Mucosa of descending colon (tissue), 3 donors: ENCODE measurements at regions not wholly inside any gene's neighbourhood (a gene's known extent, or its start where the extent isn't known, plus 50 kb on each side); places are given as distances from the start of the nearest gene placed in this dataset.
A peak's percentile ranks its signal among the peaks of the same experiment; 100 is the strongest.

Source experiments
- ATAC-seq: fragments of 200-7000 bp; cut with Tn5 transposase; one replicate; pipeline ENCODE4 v1.9.1; 2020; ENCODE audit warnings: mild to moderate bottlenecking, moderate library complexity
- DNase-seq, 3 donors: peaks; one replicate each; pipeline ENCODE4 v3.0.0-alpha.2; 2020
- H3K36me3 ChIP-seq: fragments of 200-600 bp; one replicate; pipeline ENCODE4 v1.8.0; 2021; ENCODE audit warnings: low read depth, mild to moderate bottlenecking
- H3K4me1 ChIP-seq: fragments of 200-600 bp; one replicate; pipeline ENCODE4 v1.8.0; 2021; ENCODE audit warnings: low read depth, mild to moderate bottlenecking
- H3K4me3 ChIP-seq: fragments of 200-600 bp; one replicate; pipeline ENCODE4 v1.8.0; 2021; ENCODE audit warnings: mild to moderate bottlenecking
- H3K9me3 ChIP-seq: fragments of 200-600 bp; one replicate; pipeline ENCODE4 v1.8.0; 2021; ENCODE audit warnings: mild to moderate bottlenecking
- intact Hi-C, 2 donors: fragments of 100-400 bp; cut with DNase I in 1 of 2; cut with micrococcal nuclease in 1 of 2; formaldehyde crosslinking; loops; one replicate each; pipeline versions ENCODE4 v1.11.0 to v1.11.1; 2022; cut with DNase I, micrococcal nuclease
- TF ChIP-seq, protein P1 (sequence below): fragments of 200-600 bp; IDR thresholded peaks from one replicate; pipeline ENCODE4 v1.8.0; 2022; ENCODE audit warnings: antibody characterized with exemption, mild to moderate bottlenecking
- donor health status: DM: no; HTN: no; CAD: no; lungs with moderate emphysema.
- donor health status: DM: no; HTN: no; CAD: no.
- donor health status: DM: no; HTN: yes; CAD: no.

DNA sequence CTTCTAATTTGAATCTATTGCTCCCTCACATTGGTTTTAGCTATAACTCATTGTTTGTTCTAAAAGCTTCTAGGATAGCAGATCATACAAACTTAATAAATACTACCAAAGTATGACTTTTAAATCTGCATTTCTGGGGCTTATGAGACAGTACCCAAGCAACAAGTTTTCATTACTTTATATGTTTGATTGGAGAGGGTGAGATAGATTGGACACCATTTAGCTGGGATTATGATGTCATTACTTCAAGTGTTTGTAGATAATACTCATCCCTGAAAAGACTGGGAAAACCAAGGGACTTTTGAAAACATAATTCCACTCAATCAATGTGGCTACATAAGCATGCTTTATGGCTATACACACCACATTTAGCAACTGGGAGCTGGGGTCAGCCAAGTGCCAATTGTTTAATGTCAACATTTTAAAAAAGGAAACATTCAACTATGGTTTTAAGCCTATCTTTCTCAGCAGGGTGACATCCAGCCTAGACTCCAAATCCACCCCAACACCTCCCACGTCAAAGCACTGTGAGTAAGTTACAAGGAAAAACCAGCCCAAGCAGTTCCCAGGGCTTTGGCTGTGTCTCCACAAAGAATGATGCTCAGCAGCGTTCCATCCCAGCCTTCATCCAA is 119.9 kb downstream of the ETAA1 start:
- intact Hi-C loops: no loop called here
- no peaks in the 10 kb centered on the region for H3K9me3 ChIP-seq
- ATAC-seq (peak; percentile 10), DNase-seq (peak in 1 of 3 donors; percentile 7)
- H3K4me3 ChIP-seq: no peak overlapping the region
- peaks cover 4% of the 10 kb centered on the region for H3K4me1 ChIP-seq
- no peaks in the 10 kb centered on the region for H3K36me3 ChIP-seq
- TF ChIP-seq, protein P1, sequence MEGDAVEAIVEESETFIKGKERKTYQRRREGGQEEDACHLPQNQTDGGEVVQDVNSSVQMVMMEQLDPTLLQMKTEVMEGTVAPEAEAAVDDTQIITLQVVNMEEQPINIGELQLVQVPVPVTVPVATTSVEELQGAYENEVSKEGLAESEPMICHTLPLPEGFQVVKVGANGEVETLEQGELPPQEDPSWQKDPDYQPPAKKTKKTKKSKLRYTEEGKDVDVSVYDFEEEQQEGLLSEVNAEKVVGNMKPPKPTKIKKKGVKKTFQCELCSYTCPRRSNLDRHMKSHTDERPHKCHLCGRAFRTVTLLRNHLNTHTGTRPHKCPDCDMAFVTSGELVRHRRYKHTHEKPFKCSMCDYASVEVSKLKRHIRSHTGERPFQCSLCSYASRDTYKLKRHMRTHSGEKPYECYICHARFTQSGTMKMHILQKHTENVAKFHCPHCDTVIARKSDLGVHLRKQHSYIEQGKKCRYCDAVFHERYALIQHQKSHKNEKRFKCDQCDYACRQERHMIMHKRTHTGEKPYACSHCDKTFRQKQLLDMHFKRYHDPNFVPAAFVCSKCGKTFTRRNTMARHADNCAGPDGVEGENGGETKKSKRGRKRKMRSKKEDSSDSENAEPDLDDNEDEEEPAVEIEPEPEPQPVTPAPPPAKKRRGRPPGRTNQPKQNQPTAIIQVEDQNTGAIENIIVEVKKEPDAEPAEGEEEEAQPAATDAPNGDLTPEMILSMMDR: no peak

DNA sequence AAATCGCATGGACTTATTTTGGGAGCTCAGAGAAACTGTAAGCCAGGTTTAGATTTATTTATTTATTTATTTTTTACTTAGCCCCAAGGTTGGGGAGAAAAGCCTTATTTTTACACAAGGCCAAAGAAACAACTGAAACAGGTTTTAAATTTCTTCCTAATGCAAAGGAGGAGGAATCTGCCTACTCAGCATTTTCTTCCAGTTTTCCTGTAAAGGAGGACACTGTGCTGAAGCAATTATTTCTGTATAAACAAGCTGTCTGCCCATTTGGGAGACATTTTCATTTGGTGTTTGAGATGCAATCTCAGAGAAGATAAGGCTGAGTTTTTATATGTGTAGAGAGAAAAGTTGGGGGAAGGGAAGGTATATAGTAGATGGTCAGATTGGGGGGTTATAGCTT is 125.0 kb downstream of the ETAA1 start:
- no peaks in the 10 kb centered on the region for H3K36me3 ChIP-seq
- DNase-seq: no peak
- intact Hi-C loops: no loop called here
- no peaks in the 10 kb centered on the region for H3K9me3 ChIP-seq
- no peak overlapping the region for H3K4me3 ChIP-seq
- TF ChIP-seq, protein P1: no peak
- no peak for ATAC-seq
- no peaks in the 10 kb centered on the region for H3K4me1 ChIP-seq

DNA sequence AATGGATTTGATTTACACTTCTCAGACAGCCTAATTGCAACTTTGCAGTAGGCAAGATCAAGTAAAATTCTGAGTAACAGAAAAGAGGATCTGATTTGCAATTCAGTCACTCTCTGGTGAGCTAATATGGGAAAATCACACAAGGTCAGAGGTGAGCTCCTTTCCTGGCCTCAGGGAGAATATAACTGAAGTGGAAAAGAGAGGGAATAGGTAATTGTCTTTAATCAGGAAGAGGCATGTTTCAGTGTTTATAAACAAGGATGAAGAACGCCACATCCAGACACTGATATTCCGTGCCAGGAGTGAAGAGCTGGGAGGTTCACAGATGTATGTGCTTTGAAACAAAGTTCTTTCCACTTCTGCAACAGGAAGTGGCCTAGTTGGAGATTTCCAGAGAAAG is 127.1 kb downstream of the ETAA1 start:
- Histone ChIP-seq H3K4me1 (no peaks in the 10 kb centered on the region), H3K4me3 (no peak overlapping the region), H3K9me3 (no peaks in the 10 kb centered on the region), H3K36me3 (no peaks in the 10 kb centered on the region)
- intact Hi-C loops: no loop called here
- no peak for DNase-seq
- no peak for ATAC-seq
- TF ChIP-seq, protein P1: no peak

DNA sequence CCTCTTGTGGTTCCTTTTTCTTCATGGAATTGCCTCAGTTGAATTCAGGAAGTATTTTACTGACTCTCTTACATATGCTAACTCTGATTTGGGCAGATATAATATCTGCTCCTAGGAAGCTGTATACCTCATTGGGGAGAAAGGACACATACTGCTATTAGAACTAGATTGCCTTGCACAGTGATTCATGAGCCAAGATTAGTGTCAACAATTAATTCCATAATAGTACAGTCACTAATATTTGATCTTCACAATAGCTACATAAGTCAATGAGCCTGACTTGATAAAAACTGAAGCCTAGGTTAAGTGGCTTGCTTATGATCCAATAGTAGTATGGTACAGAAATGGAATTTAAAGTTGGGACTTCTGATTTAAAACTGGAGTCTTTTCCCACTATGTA is 127.6 kb downstream of the ETAA1 start:
- no peaks in the 10 kb centered on the region for H3K4me1 ChIP-seq
- ATAC-seq: no peak

DNA sequence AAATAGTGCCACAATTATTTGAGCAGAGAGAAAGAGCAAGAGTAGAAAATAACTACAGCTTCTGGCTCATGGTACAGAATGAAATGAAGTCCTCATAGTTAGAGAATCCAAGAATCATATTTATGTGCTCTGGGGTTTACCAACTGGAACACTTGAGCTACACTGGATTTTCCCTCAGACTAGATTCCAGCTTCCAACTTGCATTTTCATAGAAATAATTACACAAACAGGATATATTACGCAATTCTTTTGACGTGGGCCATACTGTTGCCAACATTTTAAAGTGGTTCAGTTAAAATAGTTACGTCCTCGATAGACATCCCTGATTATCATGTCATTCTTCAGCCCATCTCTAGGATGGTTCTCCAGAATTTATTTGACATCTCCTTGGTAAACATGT is 129.2 kb downstream of the ETAA1 start:
- Histone ChIP-seq H3K36me3 (no peaks in the 10 kb centered on the region), H3K4me3 (no peak overlapping the region), H3K4me1 (no peaks in the 10 kb centered on the region), H3K9me3 (no peaks in the 10 kb centered on the region)
- intact Hi-C loops: no loop called here
- DNase-seq (peak in 1 of 3 donors; percentile 10), ATAC-seq (no peak)
- TF ChIP-seq, protein P1: no peak

More for the DNA sequence above, 127.6 kb downstream of the ETAA1 start:
- intact Hi-C loops: no loop called here
- no peak for DNase-seq
- TF ChIP-seq, protein P1: no peak
- H3K36me3 ChIP-seq: no peaks in the 10 kb centered on the region
- no peaks in the 10 kb centered on the region for H3K9me3 ChIP-seq
- no peak overlapping the region for H3K4me3 ChIP-seq

DNA sequence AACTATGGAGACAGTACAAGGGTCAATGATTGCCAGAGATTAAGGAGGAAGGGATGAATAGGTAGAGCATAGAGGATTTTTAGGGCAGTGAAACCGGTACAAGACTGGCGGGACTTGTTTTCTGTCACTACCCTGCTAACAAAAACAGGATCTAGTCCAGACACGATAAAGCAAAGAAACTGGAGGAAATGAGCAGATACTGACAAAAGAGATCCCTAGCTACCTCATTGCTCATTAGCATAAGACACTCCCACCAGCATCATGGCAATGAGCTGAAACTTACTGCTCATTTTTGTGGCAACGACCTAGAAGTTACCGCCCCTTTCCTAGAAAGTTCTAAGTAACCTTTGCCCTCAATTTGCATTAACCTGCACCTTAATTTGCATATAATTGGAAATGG is 131.2 kb downstream of the ETAA1 start:
- H3K36me3 ChIP-seq: no peaks in the 10 kb centered on the region
- H3K4me1 ChIP-seq: no peaks in the 10 kb centered on the region
- no peak for ATAC-seq
- intact Hi-C loops: no loop called here
- TF ChIP-seq, protein P1: no peak
- H3K4me3 ChIP-seq: no peak overlapping the region
- DNase-seq: no peak
- no peaks in the 10 kb centered on the region for H3K9me3 ChIP-seq
